ENCODE measurements at regions not wholly inside any gene's neighbourhood (a gene's known extent, or its start where the extent isn't known, plus 50 kb on each side); places are given as distances from the start of the nearest gene placed in this dataset.

GRCh38 chr3:54069961-54070360 is 52.4 kb upstream of the CACNA2D3 start:
- TF ChIP-seq, protein P1, sequence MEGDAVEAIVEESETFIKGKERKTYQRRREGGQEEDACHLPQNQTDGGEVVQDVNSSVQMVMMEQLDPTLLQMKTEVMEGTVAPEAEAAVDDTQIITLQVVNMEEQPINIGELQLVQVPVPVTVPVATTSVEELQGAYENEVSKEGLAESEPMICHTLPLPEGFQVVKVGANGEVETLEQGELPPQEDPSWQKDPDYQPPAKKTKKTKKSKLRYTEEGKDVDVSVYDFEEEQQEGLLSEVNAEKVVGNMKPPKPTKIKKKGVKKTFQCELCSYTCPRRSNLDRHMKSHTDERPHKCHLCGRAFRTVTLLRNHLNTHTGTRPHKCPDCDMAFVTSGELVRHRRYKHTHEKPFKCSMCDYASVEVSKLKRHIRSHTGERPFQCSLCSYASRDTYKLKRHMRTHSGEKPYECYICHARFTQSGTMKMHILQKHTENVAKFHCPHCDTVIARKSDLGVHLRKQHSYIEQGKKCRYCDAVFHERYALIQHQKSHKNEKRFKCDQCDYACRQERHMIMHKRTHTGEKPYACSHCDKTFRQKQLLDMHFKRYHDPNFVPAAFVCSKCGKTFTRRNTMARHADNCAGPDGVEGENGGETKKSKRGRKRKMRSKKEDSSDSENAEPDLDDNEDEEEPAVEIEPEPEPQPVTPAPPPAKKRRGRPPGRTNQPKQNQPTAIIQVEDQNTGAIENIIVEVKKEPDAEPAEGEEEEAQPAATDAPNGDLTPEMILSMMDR (IDR thresholded peaks at IDR 0.05) = no peak
- TF ChIP-seq POLR2A (IDR thresholded peaks at IDR 0.05) = no peak

Data from thyroid gland (tissue), 4 donors.